GM21723 (cell line): ENCODE measurements at regions not wholly inside any gene's neighbourhood (a gene's known extent, or its start where the extent isn't known, plus 50 kb on each side); places are given as distances from the start of the nearest gene placed in this dataset.
A peak's percentile ranks its signal among the peaks of the same experiment; 100 is the strongest.

Source experiments
- ATAC-seq: cut with Tn5 transposase; IDR thresholded peaks from one replicate; pipeline ENCODE4 v1.9.1; 2021; ENCODE audit warnings: mild to moderate bottlenecking, moderate library complexity; ENCODE audit not compliant: unreplicated experiment

- ATAC-seq: peak; percentile 90
These were observed 350.3 kb downstream of the PTTG2 start for GRCh38 chr4:38310446-38311043.

- ATAC-seq: no peak
These were observed 351.4 kb downstream of the PTTG2 start for GRCh38 chr4:38311495-38312126.

GRCh38 chr4:38313175-38313574 is 350.8 kb upstream of the KLF3 start:
- no peak for ATAC-seq

GRCh38 chr4:38313999-38314561 is 349.9 kb upstream of the KLF3 start:
- ATAC-seq: no peak

- no peak for ATAC-seq
These were observed 349.3 kb upstream of the KLF3 start for GRCh38 chr4:38314663-38315062.

- no peak for ATAC-seq
These were observed 348.7 kb upstream of the KLF3 start for GRCh38 chr4:38315286-38315685.

- no peak for ATAC-seq
These were observed 348.0 kb upstream of the KLF3 start for GRCh38 chr4:38316045-38316444.

- ATAC-seq: no peak
These were observed 346.8 kb upstream of the KLF3 start for GRCh38 chr4:38317041-38317674.

GRCh38 chr4:38318737-38319455 is 345.1 kb upstream of the KLF3 start:
- peak; percentile 89 for ATAC-seq

GRCh38 chr4:38319456-38320342 is 344.3 kb upstream of the KLF3 start:
- peak; percentile 64 for ATAC-seq

- no peak for ATAC-seq
These were observed 343.7 kb upstream of the KLF3 start for GRCh38 chr4:38320343-38320695.

- no peak for ATAC-seq
These were observed 343.2 kb upstream of the KLF3 start for GRCh38 chr4:38320833-38321232.

- ATAC-seq: no peak
These were observed 341.3 kb upstream of the KLF3 start for GRCh38 chr4:38322714-38323113.

GRCh38 chr4:38323141-38323641 is 340.8 kb upstream of the KLF3 start:
- ATAC-seq: no peak

GRCh38 chr4:38324861-38325628 is 339.0 kb upstream of the KLF3 start:
- ATAC-seq: no peak

- ATAC-seq: no peak
These were observed 338.4 kb upstream of the KLF3 start for GRCh38 chr4:38325629-38325913.

- no peak for ATAC-seq
These were observed 337.5 kb upstream of the KLF3 start for GRCh38 chr4:38326499-38326898.

GRCh38 chr4:38327174-38327573 is 336.8 kb upstream of the KLF3 start:
- no peak for ATAC-seq

GRCh38 chr4:38328989-38329729 is 334.8 kb upstream of the KLF3 start:
- no peak for ATAC-seq
